HUES64 (cell line): ENCODE measurements at regions not wholly inside any gene's neighbourhood (a gene's known extent, or its start where the extent isn't known, plus 50 kb on each side); places are given as distances from the start of the nearest gene placed in this dataset.
"Not testable (repeated sequence)": the region's sequence is repeated elsewhere in the genome, so short reads cannot be mapped to it uniquely, and the experiment has no call there.

Source experiments
- H3K27ac ChIP-seq: 2 replicates; pipeline ENCODE4 v1.7.0; 2013; ENCODE audit warnings: low read depth, low read length, inconsistent platforms
- H3K27me3 ChIP-seq: 2 replicates; pipeline ENCODE4 v1.6.1; 2013; ENCODE audit warnings: mild to moderate bottlenecking, low read length; ENCODE audit not compliant: insufficient read depth
- H3K36me3 ChIP-seq: 2 replicates; pipeline ENCODE4 v1.6.1; 2013; ENCODE audit warnings: mild to moderate bottlenecking, low read length; ENCODE audit not compliant: insufficient read depth
- H3K4me1 ChIP-seq: 2 replicates; pipeline ENCODE4 v1.6.1; 2013; ENCODE audit warnings: mild to moderate bottlenecking, low read length, moderate library complexity; ENCODE audit not compliant: insufficient read depth
- H3K4me3 ChIP-seq: 2 replicates; pipeline ENCODE4 v1.5.1; 2013; ENCODE audit warnings: mild to moderate bottlenecking, low read length, moderate library complexity
- H3K9ac ChIP-seq: 2 replicates; pipeline ENCODE4 v1.6.1; 2013; ENCODE audit warnings: mild to moderate bottlenecking, low read depth, low read length
- H3K9me3 ChIP-seq: 2 replicates; pipeline ENCODE4 v1.6.1; 2013; ENCODE audit warnings: low read depth, low read length; ENCODE audit not compliant: insufficient read depth
- WGBS: fragments of 150-250, 120-280 bp; methylation state at CpG from one replicate; pipeline ENCODE4 v1.1.7; 2013; ENCODE audit warnings: missing lambda C conversion rate; 5-methylcytosine and 5-hydroxymethylcytosine counted together

DNA sequence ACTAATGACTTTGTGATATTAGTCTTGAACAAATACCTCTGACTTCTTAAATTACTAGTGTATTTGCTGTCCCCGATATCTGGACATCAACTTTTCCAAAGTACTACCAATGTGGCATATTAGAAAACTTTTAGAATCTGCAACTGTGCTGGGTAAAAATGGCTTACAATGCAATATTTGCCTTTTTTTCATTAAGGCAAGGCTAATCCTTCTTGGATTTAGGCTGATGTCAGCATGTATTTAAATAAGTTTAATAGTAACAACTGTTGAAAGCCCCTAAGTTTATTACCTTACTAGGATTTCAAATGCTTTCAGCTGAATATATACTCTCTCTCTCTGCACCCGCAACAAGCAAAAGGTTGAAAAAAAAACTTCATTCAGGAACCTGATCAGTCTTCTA, 1232.3 kb downstream of the REEP3 start:
- 100% methylated on average over 2 of the region's 2 CpGs for WGBS
- Histone ChIP-seq H3K27ac (no peak overlapping the region), H3K36me3 (no peaks in the 10 kb centered on the region), H3K27me3 (no peaks in the 10 kb centered on the region), H3K9ac (no peak overlapping the region), H3K9me3 (no peaks in the 10 kb centered on the region), H3K4me3 (no peak overlapping the region), H3K4me1 (no peaks in the 10 kb centered on the region)

GRCh38 chr10:64760371-64760770, 1239.2 kb downstream of the REEP3 start:
- WGBS: 95% methylated on average over 4 of the region's 4 CpGs
- no peaks in the 10 kb centered on the region for H3K36me3 ChIP-seq
- no peaks in the 10 kb centered on the region for H3K4me1 ChIP-seq

DNA sequence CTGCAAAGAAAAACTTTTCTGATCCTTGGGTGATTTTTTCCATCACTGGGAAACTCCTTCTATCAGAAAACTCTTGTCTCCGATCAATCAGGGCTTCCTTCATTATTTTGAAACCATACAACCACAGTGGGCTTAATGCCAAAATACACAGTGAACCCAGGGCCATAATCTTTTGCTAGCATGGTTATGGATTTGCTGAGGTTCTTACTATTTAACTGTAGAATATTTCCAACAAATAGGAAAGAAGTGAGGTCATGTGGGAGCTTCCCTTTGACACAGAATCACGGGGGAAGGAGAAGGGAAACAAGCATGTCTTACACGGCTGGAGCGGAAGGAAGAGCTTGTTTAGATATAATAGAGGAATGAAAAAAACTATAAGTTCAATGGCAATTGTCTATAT, 1241.7 kb downstream of the REEP3 start:
- Histone ChIP-seq H3K9me3 (no peaks in the 10 kb centered on the region), H3K27me3 (no peaks in the 10 kb centered on the region), H3K4me1 (no peaks in the 10 kb centered on the region), H3K9ac (no peak overlapping the region), H3K27ac (no peak overlapping the region), H3K36me3 (no peaks in the 10 kb centered on the region), H3K4me3 (no peak overlapping the region)
- 95% methylated on average over 4 of the region's 4 CpGs for WGBS

More at GRCh38 chr10:64760371-64760770, 1239.2 kb downstream of the REEP3 start:
- Histone ChIP-seq H3K9me3 (no peaks in the 10 kb centered on the region), H3K27ac (no peak overlapping the region), H3K9ac (no peak overlapping the region), H3K4me3 (no peak overlapping the region), H3K27me3 (no peaks in the 10 kb centered on the region)

- no peaks in the 10 kb centered on the region for H3K4me1 ChIP-seq
- no peaks in the 10 kb centered on the region for H3K27me3 ChIP-seq
- no peak overlapping the region for H3K9ac ChIP-seq
- H3K4me3 ChIP-seq: no peak overlapping the region
- H3K36me3 ChIP-seq: no peaks in the 10 kb centered on the region
- WGBS: 91% methylated on average over 1 of the region's 2 CpGs
- no peak overlapping the region for H3K27ac ChIP-seq
- no peaks in the 10 kb centered on the region for H3K9me3 ChIP-seq
Measured at GRCh38 chr10:64765498-64765897, 1244.3 kb downstream of the REEP3 start.

- Histone ChIP-seq H3K27ac (no peak overlapping the region), H3K27me3 (no peaks in the 10 kb centered on the region), H3K9ac (no peak overlapping the region), H3K4me1 (no peaks in the 10 kb centered on the region), H3K9me3 (no peaks in the 10 kb centered on the region), H3K4me3 (no peak overlapping the region), H3K36me3 (no peaks in the 10 kb centered on the region)
- 90% methylated on average over 3 of the region's 4 CpGs for WGBS
Measured at GRCh38 chr10:64771253-64772050, 1250.3 kb downstream of the REEP3 start.

DNA sequence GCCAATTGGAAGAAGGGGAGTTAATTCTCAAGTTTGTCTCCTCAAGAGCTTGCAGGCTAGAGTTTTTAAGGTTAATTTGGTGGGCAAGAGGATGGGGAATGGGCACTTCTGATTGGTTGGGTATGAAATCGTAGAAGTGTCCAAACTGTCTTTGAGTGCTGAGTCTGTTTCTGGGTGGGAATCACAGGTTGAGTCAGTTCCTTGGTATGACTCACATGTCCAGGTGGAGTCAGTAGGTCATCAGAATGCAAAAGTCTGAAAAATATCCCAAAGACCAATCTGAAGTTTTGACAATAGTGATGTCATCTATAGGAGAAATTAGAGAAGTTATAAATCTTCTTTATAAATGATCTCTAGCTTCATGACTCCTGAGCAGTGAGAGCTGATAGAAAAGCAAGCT, 1252.2 kb downstream of the REEP3 start:
- 96% methylated on average over 1 of the region's 1 CpG for WGBS
- H3K9me3 ChIP-seq: no peaks in the 10 kb centered on the region

DNA sequence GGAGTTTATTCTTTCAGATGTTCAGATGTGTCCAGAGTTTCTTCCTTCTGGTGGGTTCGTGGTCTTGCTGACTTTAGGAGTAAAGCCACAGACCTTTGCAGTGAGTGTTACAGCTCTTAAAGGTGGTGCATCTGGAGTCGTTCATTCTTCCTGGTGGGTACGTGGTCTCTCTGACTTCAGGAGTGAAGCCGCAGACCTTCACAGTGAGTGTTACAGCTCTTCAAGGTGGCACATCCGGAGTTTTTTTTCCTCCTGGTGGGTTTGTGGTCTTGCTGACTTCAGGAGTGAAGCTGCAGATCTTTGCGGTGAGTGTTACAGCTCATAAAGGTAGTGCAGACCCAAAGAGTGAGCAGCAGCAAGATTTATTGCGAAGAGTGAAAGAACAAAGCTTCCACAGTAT, 1263.2 kb downstream of the REEP3 start:
- H3K4me3 ChIP-seq, H3K4me1 ChIP-seq, H3K9ac ChIP-seq, H3K27me3 ChIP-seq, H3K27ac ChIP-seq, H3K36me3 ChIP-seq: not testable (repeated sequence)
- H3K9me3 ChIP-seq: 0 out of 2 replicates have a peak, but pooled peaks cover 12% of the 10 kb centered on the region
- 97% methylated on average over 7 of the region's 7 CpGs for WGBS

More for the DNA sequence above, 1252.2 kb downstream of the REEP3 start:
- Histone ChIP-seq H3K4me1 (no peaks in the 10 kb centered on the region), H3K36me3 (no peaks in the 10 kb centered on the region), H3K27ac (no peak overlapping the region), H3K4me3 (no peak overlapping the region), H3K27me3 (no peaks in the 10 kb centered on the region), H3K9ac (no peak overlapping the region)

- WGBS: 93% methylated on average over 3 of the region's 3 CpGs
- Histone ChIP-seq H3K27me3 (no peaks in the 10 kb centered on the region), H3K9ac (no peak overlapping the region), H3K4me1 (no peaks in the 10 kb centered on the region), H3K9me3 (0 out of 2 replicates have a peak, but pooled peaks cover 12% of the 10 kb centered on the region), H3K4me3 (no peak overlapping the region), H3K36me3 (no peaks in the 10 kb centered on the region), H3K27ac (no peak overlapping the region)
Measured at GRCh38 chr10:64785816-64786215, 1264.6 kb downstream of the REEP3 start.

DNA sequence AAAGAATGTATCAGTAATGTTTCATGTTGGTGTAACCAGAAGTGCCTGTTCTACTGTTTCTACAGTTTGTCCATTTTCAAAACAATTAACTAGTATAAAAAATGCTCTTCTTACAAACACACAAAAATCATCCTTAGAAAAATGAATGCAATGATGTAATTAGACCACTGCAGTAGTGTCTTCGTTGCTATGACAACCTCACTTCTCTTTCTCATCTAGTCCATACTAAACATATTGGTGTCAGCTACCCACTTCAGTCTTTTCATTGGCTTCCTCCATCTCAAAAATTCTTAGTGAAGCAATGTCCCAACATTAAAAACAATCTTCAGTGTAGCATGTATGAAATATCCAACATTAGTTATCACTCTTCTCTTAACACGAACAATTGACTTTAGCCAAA, 1265.8 kb downstream of the REEP3 start:
- H3K4me1 ChIP-seq: no peaks in the 10 kb centered on the region
- H3K36me3 ChIP-seq: no peaks in the 10 kb centered on the region
- WGBS: 91% methylated on average over 2 of the region's 2 CpGs
- no peak overlapping the region for H3K27ac ChIP-seq
- no peak overlapping the region for H3K9ac ChIP-seq
- H3K4me3 ChIP-seq: no peak overlapping the region
- 0 out of 2 replicates have a peak, but pooled peaks cover 12% of the 10 kb centered on the region for H3K9me3 ChIP-seq
- H3K27me3 ChIP-seq: no peaks in the 10 kb centered on the region

GRCh38 chr10:64795847-64796246, 1274.6 kb downstream of the REEP3 start:
- no peaks in the 10 kb centered on the region for H3K4me1 ChIP-seq
- no peaks in the 10 kb centered on the region for H3K9me3 ChIP-seq
- H3K9ac ChIP-seq: no peak overlapping the region
- no peaks in the 10 kb centered on the region for H3K27me3 ChIP-seq
- H3K27ac ChIP-seq: no peak overlapping the region
- WGBS: 93% methylated on average over 3 of the region's 3 CpGs
- no peaks in the 10 kb centered on the region for H3K36me3 ChIP-seq
- H3K4me3 ChIP-seq: no peak overlapping the region

DNA sequence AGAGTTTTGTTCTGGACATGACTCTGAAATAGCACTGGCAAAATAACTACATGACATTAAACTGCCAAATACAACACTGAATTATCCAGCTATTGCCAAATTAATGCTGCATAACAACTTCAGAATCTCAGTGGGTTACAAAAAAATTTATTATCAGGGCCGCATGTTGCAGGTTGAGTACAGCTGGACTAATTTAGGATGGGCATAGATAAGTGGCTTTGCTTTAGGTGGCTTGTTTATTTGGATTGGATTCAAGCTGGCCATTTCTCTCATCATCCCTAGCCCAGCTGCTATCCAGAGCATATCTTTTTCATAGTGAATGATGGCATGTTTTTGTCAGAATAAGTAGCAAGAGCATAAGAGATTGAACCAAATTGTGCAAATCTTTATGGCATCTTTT, 1277.1 kb downstream of the REEP3 start:
- H3K9ac ChIP-seq: no peak overlapping the region
- H3K27me3 ChIP-seq: no peaks in the 10 kb centered on the region
- H3K36me3 ChIP-seq: no peaks in the 10 kb centered on the region
- WGBS: 80% methylated on average over 1 of the region's 1 CpG
- no peak overlapping the region for H3K4me3 ChIP-seq
- no peak overlapping the region for H3K27ac ChIP-seq
- H3K4me1 ChIP-seq: no peaks in the 10 kb centered on the region
- no peaks in the 10 kb centered on the region for H3K9me3 ChIP-seq

- not testable (repeated sequence) for H3K4me3 ChIP-seq, H3K4me1 ChIP-seq, H3K9ac ChIP-seq, H3K27ac ChIP-seq, H3K36me3 ChIP-seq, H3K27me3 ChIP-seq, H3K9me3 ChIP-seq
Measured at GRCh38 chr10:64808233-64808632, 1287.0 kb downstream of the REEP3 start.
